Breast epithelium (tissue), 3 donors: ENCODE measurements at regions not wholly inside any gene's neighbourhood (a gene's known extent, or its start where the extent isn't known, plus 50 kb on each side); places are given as distances from the start of the nearest gene placed in this dataset.

Experiments
- CTCF ChIP-seq, 3 donors: fragments of 450-650 bp; IDR thresholded peaks; one replicate each; pipeline ENCODE4 v1.5.1; 2016 to 2017; ENCODE audit warnings: antibody characterized with exemption in 3 of 3, mild to moderate bottlenecking in 3 of 3, moderate library complexity in 3 of 3
- POLR2A ChIP-seq: fragments of 450-650 bp; IDR thresholded peaks from one replicate; pipeline ENCODE4 v1.6.1; 2016; ENCODE audit warnings: antibody characterized with exemption, mild to moderate bottlenecking, moderate library complexity
- POLR2AphosphoS5 ChIP-seq, 3 donors: sonication (generic); formaldehyde crosslinking; IDR thresholded peaks; one replicate each; pipeline ENCODE4 v1.6.1; 2017; ENCODE audit warnings: antibody characterized with exemption in 3 of 3

- no peak for TF ChIP-seq CTCF (IDR thresholded peaks at IDR 0.05)
- no peak for TF ChIP-seq POLR2AphosphoS5 (IDR thresholded peaks at IDR 0.05)
- no peak for TF ChIP-seq POLR2A
Observed at GRCh38 chrX:120727911-120728310, 98.1 kb upstream of the C1GALT1C1 start.
